SHP77 treated with DMSO at 0.1 percent for 48 hours (cell line): ENCODE measurements at regions not wholly inside any gene's neighbourhood (a gene's known extent, or its start where the extent isn't known, plus 50 kb on each side); places are given as distances from the start of the nearest gene placed in this dataset.
A peak's percentile ranks its signal among the peaks of the same experiment; 100 is the strongest.

Experiments used
- DNase-seq: peaks from one replicate; lab custom pipeline; 2025; lab: John Stamatoyannopoulos, UW

GRCh38 chr13:29926098-29926476 is 75.7 kb upstream of the UBL3 start:
- no peak for DNase-seq

GRCh38 chr13:29925457-29926097 is 75.2 kb upstream of the UBL3 start:
- peak; percentile 14 for DNase-seq

GRCh38 chr13:29924482-29925350 is 74.3 kb upstream of the UBL3 start:
- no peak for DNase-seq

- peak; percentile 79 for DNase-seq
These were observed 73.4 kb upstream of the UBL3 start for GRCh38 chr13:29923554-29924481.

DNA sequence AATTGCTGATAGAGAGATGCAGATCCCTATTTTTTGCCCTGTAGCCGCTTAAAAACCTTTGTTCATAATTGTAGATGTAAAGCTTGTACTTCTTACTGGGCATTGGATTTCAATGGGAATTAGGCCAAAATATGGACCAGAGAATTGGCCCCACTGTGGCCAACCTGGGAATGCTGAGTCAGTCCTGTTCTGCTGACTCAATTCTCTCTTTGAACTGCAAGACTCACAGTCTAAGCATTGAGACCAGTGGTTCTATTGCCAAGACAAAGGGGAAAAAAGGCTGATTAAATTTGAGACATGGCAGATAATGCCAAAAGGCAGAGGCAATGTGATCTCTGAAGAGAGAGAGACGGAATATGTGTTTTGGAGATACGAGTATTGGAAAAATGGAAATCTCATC is 72.5 kb upstream of the UBL3 start:
- DNase-seq, result no peak

DNA sequence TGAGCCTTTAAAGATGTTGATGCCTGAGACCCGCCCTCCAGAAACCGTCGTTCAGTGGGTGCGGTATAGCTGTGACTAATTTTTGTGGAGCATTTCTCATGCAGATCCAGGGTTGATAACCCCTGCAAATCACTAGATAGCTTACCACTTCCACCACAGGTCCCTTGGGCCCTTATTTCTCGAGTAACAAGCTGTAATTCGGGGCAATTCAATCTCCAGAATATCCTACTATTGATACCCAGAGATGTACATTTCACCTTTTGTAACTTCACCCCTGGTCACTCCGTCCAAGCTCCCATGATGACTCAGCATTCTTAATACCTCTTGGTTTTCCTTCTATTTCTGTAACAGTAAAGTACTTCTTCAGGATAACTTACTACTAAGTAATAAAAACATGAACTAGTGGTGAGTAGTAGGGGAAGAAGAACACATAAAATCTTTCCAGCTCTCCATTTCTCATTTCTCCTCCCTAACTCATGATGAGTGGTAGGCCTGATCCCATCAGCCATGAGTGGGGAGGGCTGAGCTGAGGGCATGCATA is 71.9 kb upstream of the UBL3 start:
- DNase-seq, result no peak

GRCh38 chr13:29921542-29921941 is 71.1 kb upstream of the UBL3 start:
- no peak for DNase-seq

DNA sequence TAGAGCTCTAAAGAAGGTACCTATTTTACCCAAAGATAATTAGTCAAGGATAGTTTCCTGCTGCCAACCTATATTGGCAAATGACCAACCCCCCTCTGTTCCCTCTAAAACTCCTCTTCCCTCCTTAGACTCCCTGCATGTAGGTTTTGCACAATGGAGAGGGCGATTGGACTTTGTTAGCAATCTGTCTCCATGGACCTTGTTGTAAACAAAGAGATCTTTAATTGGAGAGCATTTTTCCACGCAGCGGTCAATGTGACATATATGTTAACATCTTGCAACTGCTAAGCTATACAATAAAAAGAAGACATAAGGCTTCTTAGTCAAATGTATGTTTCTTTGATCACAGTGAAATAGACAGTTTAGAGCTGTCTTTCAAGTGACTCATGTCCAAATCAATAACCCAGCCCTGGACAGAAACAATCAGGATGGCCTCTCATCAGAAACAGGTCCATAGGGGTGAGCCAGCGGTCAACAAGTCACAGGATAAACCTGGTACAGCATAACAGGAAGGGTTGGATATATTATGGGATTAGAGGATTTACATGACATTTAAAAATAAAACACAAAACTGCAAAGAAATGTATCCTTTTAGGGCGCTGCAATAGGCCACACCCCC is 69.7 kb upstream of the UBL3 start:
- DNase-seq, result no peak

DNA sequence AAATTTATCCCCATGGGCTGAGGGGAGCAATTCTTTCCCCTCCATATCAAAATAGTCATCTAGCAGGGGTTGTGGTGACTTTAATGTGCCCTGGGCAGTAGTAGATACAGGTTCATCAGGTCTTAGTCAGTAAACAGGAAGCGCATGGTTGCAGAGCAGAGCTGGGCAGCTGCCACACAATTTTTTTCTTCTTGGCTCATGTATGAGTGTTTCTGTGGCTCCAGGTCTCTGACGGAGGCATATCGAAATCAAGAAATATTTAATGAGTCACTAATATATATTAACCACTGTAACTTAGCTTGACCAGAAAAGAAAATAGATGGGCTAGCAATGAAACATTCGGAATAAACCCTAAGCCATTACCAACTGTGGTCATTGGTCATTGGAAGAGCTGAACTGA is 68.4 kb upstream of the UBL3 start:
- DNase-seq, result no peak

DNA sequence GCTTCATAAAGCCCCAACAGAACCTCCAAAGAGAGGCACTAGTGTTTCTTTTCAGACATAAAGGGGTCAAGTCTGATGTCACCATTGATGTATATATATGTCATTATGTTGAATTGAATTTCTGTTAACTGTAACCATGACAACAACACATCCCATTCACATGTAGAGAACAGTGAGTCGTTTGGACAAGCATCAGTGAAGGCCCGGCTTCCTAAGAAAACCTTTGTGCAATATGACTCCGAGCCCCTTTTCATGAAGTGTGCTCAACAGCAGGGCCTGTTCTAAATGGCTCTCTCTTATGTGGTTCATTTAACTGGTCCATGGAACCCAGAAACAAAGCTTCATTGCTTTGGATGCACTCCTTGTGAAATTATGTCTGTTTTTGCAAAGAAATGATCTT is 67.2 kb upstream of the UBL3 start:
- no peak for DNase-seq

GRCh38 chr13:29914581-29914980 is 64.2 kb upstream of the UBL3 start:
- DNase-seq, result no peak

DNA sequence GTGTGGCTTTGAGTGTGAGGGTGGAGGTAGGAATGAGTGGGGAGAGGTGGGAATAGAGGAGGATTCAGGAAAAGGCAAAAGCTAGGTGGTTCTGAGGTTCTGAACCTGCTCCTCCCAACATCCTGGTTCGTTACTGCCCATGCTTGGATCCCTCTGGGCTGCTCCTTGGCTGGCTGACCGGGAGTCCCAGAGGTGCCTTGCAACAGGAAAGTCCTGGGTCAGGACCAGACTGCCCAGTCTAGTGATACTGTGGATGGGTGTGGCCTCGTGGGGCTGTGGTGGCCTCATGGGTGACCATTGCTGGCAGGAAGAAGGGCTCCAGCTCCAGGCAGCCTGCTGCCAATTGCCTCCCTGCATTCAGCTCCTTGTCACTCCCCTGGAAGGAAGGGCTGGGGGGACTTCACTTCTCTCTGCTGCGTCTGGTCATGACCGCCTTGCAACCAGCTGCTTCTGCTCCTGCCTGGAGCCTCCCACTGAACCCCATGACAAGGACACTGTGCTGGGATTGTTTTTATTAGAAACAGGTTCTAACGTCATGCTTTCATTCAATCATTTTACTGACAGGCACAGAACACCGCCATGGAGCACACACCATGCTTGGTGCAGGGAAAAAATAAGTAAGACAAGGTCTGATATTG is 61.5 kb upstream of the UBL3 start:
- no peak for DNase-seq

- DNase-seq, result no peak
These were observed 59.7 kb upstream of the UBL3 start for GRCh38 chr13:29909975-29910674.

DNA sequence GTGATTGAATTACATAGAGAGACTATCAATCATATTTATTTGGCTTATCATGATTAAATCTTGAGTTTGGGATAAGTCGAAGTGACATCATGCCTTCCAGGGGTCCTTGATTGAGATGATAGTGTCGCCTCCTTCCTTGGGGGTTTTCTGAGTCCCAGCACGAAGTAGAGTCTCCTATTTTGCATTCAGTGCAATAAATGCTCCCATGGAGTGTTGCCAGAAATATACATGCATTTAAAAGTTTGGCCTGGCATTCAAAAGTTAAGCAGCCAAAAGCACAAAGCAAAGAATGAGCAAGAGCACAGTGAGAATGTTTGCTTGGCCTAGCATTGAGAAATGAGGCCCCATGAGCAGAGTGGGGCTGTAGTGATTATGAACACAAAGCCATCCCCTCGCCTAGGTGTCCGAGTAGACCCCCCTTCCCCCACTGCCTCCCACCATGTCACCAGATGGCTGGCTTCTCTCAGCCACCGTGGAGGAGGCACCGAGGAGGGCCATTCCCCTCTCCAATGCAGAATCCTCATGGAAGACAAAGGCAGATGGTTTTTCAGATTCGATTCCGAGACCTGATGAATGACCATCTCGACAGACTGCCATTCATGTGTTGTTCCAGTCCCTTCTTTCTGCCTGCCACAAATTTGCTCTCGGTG is 58.8 kb upstream of the UBL3 start:
- DNase-seq, result no peak

GRCh38 chr13:29908416-29909080 is 58.1 kb upstream of the UBL3 start:
- no peak for DNase-seq

DNA sequence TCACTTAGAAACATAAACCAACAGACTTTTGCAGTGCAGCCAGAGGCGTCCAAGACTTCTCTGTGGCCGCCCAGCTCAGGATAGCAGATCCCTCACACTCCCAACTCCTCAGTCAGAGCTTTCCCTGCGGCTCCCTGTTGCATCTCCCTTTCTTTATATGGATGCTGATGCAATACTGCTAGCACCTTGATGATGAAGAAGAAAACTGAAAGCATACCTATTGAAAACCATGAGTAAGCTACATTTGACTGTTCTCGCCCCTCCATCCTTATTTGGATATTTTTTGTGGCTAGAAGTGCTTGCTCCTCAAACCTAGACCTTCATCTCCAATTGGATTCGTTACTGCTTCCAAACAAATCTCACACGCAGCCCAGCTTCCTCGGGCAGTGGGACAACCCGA is 57.3 kb upstream of the UBL3 start:
- DNase-seq, result no peak

DNA sequence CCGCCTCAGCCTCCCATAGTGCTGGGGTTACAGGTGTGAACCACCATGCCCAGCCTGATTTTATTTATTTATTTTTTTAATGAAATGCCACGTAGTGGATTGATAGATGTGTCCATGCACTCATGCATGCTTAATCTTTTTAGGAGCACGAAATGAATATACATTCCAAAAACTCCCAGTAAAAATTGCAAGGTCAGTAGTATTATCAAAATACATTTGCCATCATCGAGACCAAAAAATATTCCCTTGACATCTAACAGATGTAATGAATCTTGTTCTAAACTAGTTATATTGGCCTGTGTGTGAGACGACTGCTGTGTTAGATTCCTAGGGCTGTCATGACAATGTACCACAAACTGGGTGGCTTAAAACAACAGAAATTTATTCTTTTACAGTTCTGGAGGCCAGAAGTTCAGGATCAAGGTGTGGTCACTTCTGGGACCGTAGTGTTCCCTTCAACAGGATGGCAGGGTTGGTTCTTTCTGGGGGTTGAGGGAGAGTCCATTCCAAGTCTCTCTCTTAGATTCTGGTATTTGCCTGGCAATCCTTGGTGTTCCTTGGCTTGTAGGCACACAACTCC is 56.1 kb upstream of the UBL3 start:
- no peak for DNase-seq

- no peak for DNase-seq
These were observed 55.4 kb upstream of the UBL3 start for GRCh38 chr13:29905845-29906244.

- DNase-seq, result no peak
These were observed 53.6 kb upstream of the UBL3 start for GRCh38 chr13:29903996-29904395.
